ENCODE measurements at regions not wholly inside any gene's neighbourhood (a gene's known extent, or its start where the extent isn't known, plus 50 kb on each side); places are given as distances from the start of the nearest gene placed in this dataset.

GRCh38 chr14:101069228-101069549 lies 165.7 kb upstream of the RTL1 start:
- no peaks in the 10 kb centered on the region for H3K27me3 ChIP-seq (replicated peaks; ENCODE audit: insufficient read depth, low read depth, low read length, poor library complexity)
- H3K4me1 ChIP-seq (ENCODE audit: insufficient read depth, low read length, poor library complexity, severe bottlenecking), result peaks cover 20% of the 10 kb centered on the region
- ChIA-PET POLR2A (ENCODE audit: low non-redundant PET) (no interaction called here), CTCF (no interaction called here)
- H3K9me3 ChIP-seq (ENCODE audit: low read depth, low read length, poor library complexity, severe bottlenecking), result no peaks in the 10 kb centered on the region
- no peaks in the 10 kb centered on the region for H3K36me3 ChIP-seq (ENCODE audit: insufficient read depth, low read length, poor library complexity, severe bottlenecking)
- TF ChIP-seq CTCF (conservative IDR thresholded peaks at IDR 0.05; ENCODE audit: low read depth, low read length) (no peak), EZH2 (IDR thresholded peaks at IDR 0.05; ENCODE audit: borderline replicate concordance, low read depth, low read length, poor library complexity, severe bottlenecking) (no peak)
- intact Hi-C loops (cut with micrococcal nuclease; ENCODE audit: unreplicated experiment), result no loop called here
- H3K27ac ChIP-seq (ENCODE audit: low read depth, low read length, poor library complexity, severe bottlenecking), result no peak overlapping the region
- H3K4me3 ChIP-seq (ENCODE audit: low read depth, low read length, poor library complexity, severe bottlenecking), result no peak overlapping the region
- no TSS peak for BruUV-seq (replicated peaks)
- DNase-seq (ENCODE audit: low spot score), result no peak

DNA sequence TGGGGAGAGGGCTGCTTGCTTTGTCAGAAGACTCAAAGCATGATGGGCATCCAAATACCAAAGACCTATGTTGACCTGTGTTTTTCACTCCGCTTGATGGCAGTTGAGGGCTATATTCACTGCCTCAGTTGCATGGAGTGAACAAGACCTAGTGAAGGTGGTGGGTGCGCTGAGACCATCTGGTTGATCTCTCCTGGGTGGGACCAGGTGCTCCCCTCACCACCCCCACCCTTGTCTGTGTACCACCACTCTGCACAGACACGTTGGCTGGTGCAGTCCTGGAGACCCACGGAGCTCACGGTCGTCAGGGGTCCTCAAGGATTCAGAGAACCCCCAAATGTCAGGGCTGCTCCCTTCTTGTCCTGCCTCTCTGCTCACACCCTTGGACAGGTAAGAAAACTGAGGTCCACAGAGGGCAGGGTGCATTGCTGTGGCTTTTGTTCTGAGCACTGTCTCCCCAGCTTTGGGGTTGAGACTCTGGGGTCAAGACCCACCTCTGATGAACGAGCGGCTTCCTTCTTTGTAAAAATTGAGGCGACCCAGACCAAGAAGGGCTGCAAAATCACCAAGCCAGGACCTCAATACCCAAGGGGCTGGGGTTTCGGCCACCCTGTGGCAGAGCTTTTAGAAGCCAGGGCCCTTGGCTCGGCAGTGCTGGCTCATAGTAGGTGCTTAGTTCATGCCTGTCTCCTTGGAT lies 166.3 kb upstream of the RTL1 start:
- no peak for DNase-seq (ENCODE audit: low spot score)
- no peak overlapping the region for H3K4me3 ChIP-seq (ENCODE audit: low read depth, low read length, poor library complexity, severe bottlenecking)
- peaks cover 20% of the 10 kb centered on the region for H3K4me1 ChIP-seq (ENCODE audit: insufficient read depth, low read length, poor library complexity, severe bottlenecking)
- POLR2A ChIA-PET (ENCODE audit: low non-redundant PET), result no interaction called here
- intact Hi-C loops (cut with micrococcal nuclease; ENCODE audit: unreplicated experiment), result no loop called here
- no TSS peak for BruUV-seq (replicated peaks)
- H3K27me3 ChIP-seq (replicated peaks; ENCODE audit: insufficient read depth, low read depth, low read length, poor library complexity), result no peaks in the 10 kb centered on the region
- CTCF ChIA-PET, result no interaction called here
- no peaks in the 10 kb centered on the region for H3K9me3 ChIP-seq (ENCODE audit: low read depth, low read length, poor library complexity, severe bottlenecking)
- no peaks in the 10 kb centered on the region for H3K36me3 ChIP-seq (ENCODE audit: insufficient read depth, low read length, poor library complexity, severe bottlenecking)
- no peak overlapping the region for H3K27ac ChIP-seq (ENCODE audit: low read depth, low read length, poor library complexity, severe bottlenecking)
- no peak for TF ChIP-seq EZH2 (IDR thresholded peaks at IDR 0.05; ENCODE audit: borderline replicate concordance, low read depth, low read length, poor library complexity, severe bottlenecking)
- no peak for TF ChIP-seq CTCF (conservative IDR thresholded peaks at IDR 0.05; ENCODE audit: low read depth, low read length)

- no peak for DNase-seq (ENCODE audit: low spot score)
- no peaks in the 10 kb centered on the region for H3K9me3 ChIP-seq (ENCODE audit: low read depth, low read length, poor library complexity, severe bottlenecking)
- CTCF ChIA-PET, result no interaction called here
- H3K4me3 ChIP-seq (ENCODE audit: low read depth, low read length, poor library complexity, severe bottlenecking), result no peak overlapping the region
- H3K4me1 ChIP-seq (ENCODE audit: insufficient read depth, low read length, poor library complexity, severe bottlenecking), result peaks cover 20% of the 10 kb centered on the region
- no peak overlapping the region for H3K27ac ChIP-seq (ENCODE audit: low read depth, low read length, poor library complexity, severe bottlenecking)
- intact Hi-C loops (cut with micrococcal nuclease; ENCODE audit: unreplicated experiment), result no loop called here
- H3K27me3 ChIP-seq (replicated peaks; ENCODE audit: insufficient read depth, low read depth, low read length, poor library complexity), result no peaks in the 10 kb centered on the region
- POLR2A ChIA-PET (ENCODE audit: low non-redundant PET), result no interaction called here
- TF ChIP-seq CTCF (conservative IDR thresholded peaks at IDR 0.05; ENCODE audit: low read depth, low read length), result no peak
- no peak for TF ChIP-seq EZH2 (IDR thresholded peaks at IDR 0.05; ENCODE audit: borderline replicate concordance, low read depth, low read length, poor library complexity, severe bottlenecking)
- no peaks in the 10 kb centered on the region for H3K36me3 ChIP-seq (ENCODE audit: insufficient read depth, low read length, poor library complexity, severe bottlenecking)
- BruUV-seq (replicated peaks), result no TSS peak
Observed at GRCh38 chr14:101070540-101071492, 167.3 kb upstream of the RTL1 start.

Data from A673 (cell line).